ENCODE measurements at regions not wholly inside any gene's neighbourhood (a gene's known extent, or its start where the extent isn't known, plus 50 kb on each side); places are given as distances from the start of the nearest gene placed in this dataset.

GRCh38 chr1:72466376-72466775 is 184.0 kb upstream of the NEGR1 start:
- TF ChIP-seq CTCF (IDR thresholded peaks at IDR 0.05) (no peak), EZH2 (IDR thresholded peaks at IDR 0.05; ENCODE audit: borderline replicate concordance, insufficient read depth, low read depth, low read length, poor library complexity, severe bottlenecking) (no peak)

Measured in B cell (primary cell).